AG04450 (cell line): ENCODE measurements at regions not wholly inside any gene's neighbourhood (a gene's known extent, or its start where the extent isn't known, plus 50 kb on each side); places are given as distances from the start of the nearest gene placed in this dataset.

ENCODE experiments used
- CTCF ChIA-PET: fragments of 300-600, 350-600 bp; formaldehyde crosslinking; extraction: SDS; loops from one replicate; lab custom pipeline; 2022; ENCODE audit warnings: antibody characterized with exemption, inconsistent platforms; lab: Charles Lee
- POLR2A ChIA-PET: fragments of 350-600 bp; formaldehyde crosslinking; extraction: SDS; loops from one replicate; lab custom pipeline; 2021; ENCODE audit warnings: antibody characterized with exemption, inconsistent platforms; lab: Yijun Ruan, JAX
- DNase-seq: peaks from one replicate; pipeline ENCODE4 v3.0.0-alpha.2; 2011; ENCODE audit warnings: low read depth, low spot score
- H3K27ac ChIP-seq: one replicate; pipeline ENCODE4 v1.5.1; 2012; ENCODE audit warnings: low read depth, low read length, control low read depth
- H3K27me3 ChIP-seq: one replicate; pipeline ENCODE4 v1.6.0; 2012; ENCODE audit warnings: low read length; ENCODE audit not compliant: control insufficient read depth, insufficient read depth
- H3K4me3 ChIP-seq: 2 replicates; pipeline ENCODE4 v1.5.1; 2011; ENCODE audit warnings: mild to moderate bottlenecking, low read depth, low read length, control low read depth
- H3K9me3 ChIP-seq: 2 replicates; pipeline ENCODE4 v1.5.1; 2012; ENCODE audit warnings: low read length; ENCODE audit not compliant: control insufficient read depth, insufficient read depth
- TF ChIP-seq, protein P1 (sequence below): IDR thresholded peaks from 2 replicates; pipeline ENCODE4 v1.5.1; 2011; ENCODE audit warnings: low read depth, low read length, control low read depth, inconsistent platforms

DNA sequence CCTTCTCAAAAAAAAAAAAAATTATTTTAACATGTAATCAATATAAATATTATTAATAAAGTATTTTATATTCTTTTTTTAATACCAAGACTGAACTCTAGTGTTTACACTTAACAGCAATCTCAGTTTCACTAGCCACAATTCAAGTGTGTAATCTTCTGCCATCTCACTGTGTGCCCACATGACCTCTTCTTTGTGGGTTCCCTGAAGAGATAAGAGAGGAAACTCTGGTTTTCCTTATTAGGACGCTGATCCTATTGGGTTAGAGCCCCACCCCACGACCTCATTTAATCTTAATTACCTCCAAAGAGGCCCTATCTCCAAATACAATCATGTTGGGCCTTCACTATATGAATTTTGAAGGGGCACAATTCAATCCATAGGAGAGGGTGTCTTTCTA, 177.6 kb downstream of the STK31 start:
- TF ChIP-seq, protein P1, sequence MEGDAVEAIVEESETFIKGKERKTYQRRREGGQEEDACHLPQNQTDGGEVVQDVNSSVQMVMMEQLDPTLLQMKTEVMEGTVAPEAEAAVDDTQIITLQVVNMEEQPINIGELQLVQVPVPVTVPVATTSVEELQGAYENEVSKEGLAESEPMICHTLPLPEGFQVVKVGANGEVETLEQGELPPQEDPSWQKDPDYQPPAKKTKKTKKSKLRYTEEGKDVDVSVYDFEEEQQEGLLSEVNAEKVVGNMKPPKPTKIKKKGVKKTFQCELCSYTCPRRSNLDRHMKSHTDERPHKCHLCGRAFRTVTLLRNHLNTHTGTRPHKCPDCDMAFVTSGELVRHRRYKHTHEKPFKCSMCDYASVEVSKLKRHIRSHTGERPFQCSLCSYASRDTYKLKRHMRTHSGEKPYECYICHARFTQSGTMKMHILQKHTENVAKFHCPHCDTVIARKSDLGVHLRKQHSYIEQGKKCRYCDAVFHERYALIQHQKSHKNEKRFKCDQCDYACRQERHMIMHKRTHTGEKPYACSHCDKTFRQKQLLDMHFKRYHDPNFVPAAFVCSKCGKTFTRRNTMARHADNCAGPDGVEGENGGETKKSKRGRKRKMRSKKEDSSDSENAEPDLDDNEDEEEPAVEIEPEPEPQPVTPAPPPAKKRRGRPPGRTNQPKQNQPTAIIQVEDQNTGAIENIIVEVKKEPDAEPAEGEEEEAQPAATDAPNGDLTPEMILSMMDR: no peak
- H3K4me3 ChIP-seq: no peak overlapping the region
- H3K9me3 ChIP-seq: no peaks in the 10 kb centered on the region
- CTCF ChIA-PET: no interaction called here
- H3K27ac ChIP-seq: no peak overlapping the region
- H3K27me3 ChIP-seq: no peaks in the 10 kb centered on the region
- POLR2A ChIA-PET: no interaction called here
- DNase-seq: no peak

DNA sequence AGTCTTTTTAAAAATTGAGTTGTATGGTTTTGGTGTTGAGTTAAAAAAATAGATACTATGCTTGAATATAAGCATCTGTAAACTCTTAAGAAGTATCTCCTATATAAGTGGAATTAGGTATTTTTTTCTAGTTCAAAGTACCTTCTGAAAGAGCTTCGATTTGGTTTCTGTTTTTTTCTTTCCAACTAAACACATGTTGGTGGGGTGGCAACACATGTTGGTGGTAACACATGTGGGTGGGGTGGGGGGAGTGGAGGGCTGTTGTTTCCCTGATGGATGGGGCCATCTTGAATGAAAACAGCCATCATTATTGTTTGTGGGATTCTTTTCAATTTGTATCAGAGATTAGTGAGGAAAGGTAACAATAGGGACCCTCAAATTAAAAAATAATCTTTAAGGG, 178.9 kb downstream of the STK31 start:
- ChIA-PET POLR2A (no interaction called here), CTCF (no interaction called here)
- DNase-seq: no peak
- TF ChIP-seq, protein P1: no peak
- Histone ChIP-seq H3K4me3 (no peak overlapping the region), H3K27me3 (no peaks in the 10 kb centered on the region), H3K27ac (no peak overlapping the region), H3K9me3 (no peaks in the 10 kb centered on the region)

DNA sequence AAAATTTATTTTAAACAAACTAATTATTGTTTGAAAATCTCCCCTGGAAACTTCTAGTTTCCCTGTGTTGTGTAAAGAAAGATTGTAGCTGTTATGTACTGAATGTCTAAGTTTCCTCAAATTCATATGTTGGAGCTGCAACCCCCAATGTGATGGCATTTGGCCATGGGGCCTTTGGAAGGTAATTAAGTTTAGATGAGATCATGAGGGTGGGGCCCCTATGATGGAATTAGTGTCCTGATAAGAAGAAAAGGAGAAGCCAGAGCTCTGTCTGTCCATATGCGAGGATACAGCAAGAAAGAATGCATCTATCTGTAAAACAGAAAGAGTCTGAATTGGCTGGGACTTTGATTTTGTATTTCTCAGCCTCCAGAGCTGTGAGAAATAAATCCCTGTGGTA, 179.5 kb downstream of the STK31 start:
- DNase-seq: no peak
- no peaks in the 10 kb centered on the region for H3K27me3 ChIP-seq
- no peak overlapping the region for H3K27ac ChIP-seq
- TF ChIP-seq, protein P1: no peak
- H3K4me3 ChIP-seq: no peak overlapping the region
- H3K9me3 ChIP-seq: no peaks in the 10 kb centered on the region
- POLR2A ChIA-PET: no interaction called here
- CTCF ChIA-PET: no interaction called here

DNA sequence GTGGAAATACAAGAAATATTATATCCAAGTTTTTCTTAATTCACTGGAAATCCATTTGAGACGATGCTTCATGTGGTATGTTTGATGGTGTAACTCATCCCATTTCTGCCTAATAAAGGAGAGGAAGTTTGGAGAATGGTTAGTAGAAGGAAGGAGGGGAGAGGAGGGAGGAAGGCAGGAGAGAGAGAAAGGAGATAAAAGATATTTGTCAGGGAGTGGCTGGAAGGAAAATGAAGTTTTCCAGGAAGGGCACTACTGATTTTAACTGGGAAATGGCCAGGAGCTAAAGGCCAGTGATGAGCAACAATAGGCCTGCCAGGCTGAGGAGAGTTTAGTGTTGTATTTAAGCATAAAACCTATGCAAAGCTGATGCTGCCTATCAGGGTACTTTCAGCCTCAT, 182.0 kb downstream of the STK31 start:
- CTCF ChIA-PET: no interaction called here
- no peak overlapping the region for H3K4me3 ChIP-seq
- H3K27ac ChIP-seq: no peak overlapping the region
- H3K9me3 ChIP-seq: no peaks in the 10 kb centered on the region
- POLR2A ChIA-PET: interaction anchor here (0.6 kb wide), 1 partner anchor 514 kb away, joined by 4 read pairs; no protein-coding TSS in a partner anchor
- TF ChIP-seq, protein P1: no peak
- no peaks in the 10 kb centered on the region for H3K27me3 ChIP-seq
- DNase-seq: no peak

DNA sequence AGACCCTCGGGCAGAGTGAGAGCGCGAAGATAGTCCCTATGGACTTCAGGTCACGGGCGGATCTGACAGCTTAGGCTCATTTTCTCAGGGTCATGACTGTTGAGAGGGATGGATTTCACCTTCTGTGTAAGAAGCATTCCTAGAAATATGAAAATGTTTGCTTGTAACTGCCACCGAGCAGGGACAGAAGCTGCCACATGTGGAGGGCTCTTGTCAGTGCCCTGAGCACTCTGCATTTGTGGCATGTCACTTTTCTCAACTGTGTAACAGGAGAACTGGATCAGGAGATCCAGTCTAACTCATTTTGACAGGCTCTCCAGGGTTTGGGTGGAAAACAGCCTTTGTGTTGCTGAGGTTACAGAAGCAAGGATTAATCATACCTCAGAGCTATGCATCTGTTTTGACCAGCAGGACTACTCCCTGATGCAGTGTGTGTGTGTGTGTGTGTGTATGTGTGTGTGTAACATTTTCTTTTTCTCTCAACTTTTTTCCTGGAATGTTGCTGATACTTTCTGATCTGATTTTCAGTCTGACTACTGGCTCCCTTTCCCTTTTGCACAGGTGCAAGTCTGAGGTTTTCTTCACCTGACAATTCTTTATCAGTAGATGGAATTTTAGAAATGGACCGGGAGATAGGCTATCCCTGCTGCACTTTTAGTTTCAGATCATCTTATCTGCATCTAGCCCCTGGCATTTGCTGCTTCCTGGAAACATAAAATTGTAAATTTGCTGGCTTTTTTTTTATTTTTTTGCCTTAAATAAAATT, 183.3 kb downstream of the STK31 start:
- ChIA-PET POLR2A (no interaction called here), CTCF (interaction anchor here (0.6 kb wide), 1 partner anchor 575 kb away, joined by 3 read pairs; no protein-coding TSS in a partner anchor)
- no peaks in the 10 kb centered on the region for H3K27me3 ChIP-seq
- TF ChIP-seq, protein P1: no peak
- H3K4me3 ChIP-seq: no peak overlapping the region
- no peak overlapping the region for H3K27ac ChIP-seq
- no peaks in the 10 kb centered on the region for H3K9me3 ChIP-seq
- peak; percentile 4 for DNase-seq
